GM21786 (cell line): ENCODE measurements at regions not wholly inside any gene's neighbourhood (a gene's known extent, or its start where the extent isn't known, plus 50 kb on each side); places are given as distances from the start of the nearest gene placed in this dataset.
A peak's percentile ranks its signal among the peaks of the same experiment; 100 is the strongest.
"Not testable (repeated sequence)": the region's sequence is repeated elsewhere in the genome, so short reads cannot be mapped to it uniquely, and the experiment has no call there.

Experiments
- ATAC-seq: cut with Tn5 transposase; IDR thresholded peaks from one replicate; pipeline ENCODE4 v1.9.1; 2021; ENCODE audit not compliant: unreplicated experiment

GRCh38 chr1:192476802-192477298 is 98.7 kb upstream of the RGS1 start:
- ATAC-seq = peak; percentile 60

GRCh38 chr1:192477630-192478029 is 97.9 kb upstream of the RGS1 start:
- peak; percentile 62 for ATAC-seq

GRCh38 chr1:192485692-192486436 is 89.7 kb upstream of the RGS1 start:
- no peak for ATAC-seq

GRCh38 chr1:192488058-192488457 is 87.5 kb upstream of the RGS1 start:
- ATAC-seq = no peak

GRCh38 chr1:192489047-192489446 is 86.5 kb upstream of the RGS1 start:
- ATAC-seq = no peak

- ATAC-seq = peak; percentile 95
Observed at GRCh38 chr1:192489748-192490147, 85.8 kb upstream of the RGS1 start.

- no peak for ATAC-seq
Observed at GRCh38 chr1:192491804-192492554, 83.6 kb upstream of the RGS1 start.

GRCh38 chr1:192493584-192493983 is 82.0 kb upstream of the RGS1 start:
- ATAC-seq = no peak

GRCh38 chr1:192496369-192497056 is 79.1 kb upstream of the RGS1 start:
- ATAC-seq = no peak

- no peak for ATAC-seq
Observed at GRCh38 chr1:192497214-192497794, 78.3 kb upstream of the RGS1 start.

GRCh38 chr1:192498092-192498491 is 77.5 kb upstream of the RGS1 start:
- not testable (repeated sequence) for ATAC-seq

- not testable (repeated sequence) for ATAC-seq
Observed at GRCh38 chr1:192499061-192499581, 76.5 kb upstream of the RGS1 start.

GRCh38 chr1:192500541-192500940 is 75.0 kb upstream of the RGS1 start:
- ATAC-seq = not testable (repeated sequence)

- ATAC-seq = peak; percentile 99
Observed at GRCh38 chr1:192506741-192507155, 68.8 kb upstream of the RGS1 start.

- peak; percentile 26 for ATAC-seq
Observed at GRCh38 chr1:192512426-192513162, 63.0 kb upstream of the RGS1 start.

- no peak for ATAC-seq
Observed at GRCh38 chr1:192513196-192513595, 62.4 kb upstream of the RGS1 start.

GRCh38 chr1:192513697-192514096 is 61.9 kb upstream of the RGS1 start:
- ATAC-seq = no peak

GRCh38 chr1:192516776-192517297 is 58.7 kb upstream of the RGS1 start:
- peak; percentile 96 for ATAC-seq

GRCh38 chr1:192517716-192518355 is 57.7 kb upstream of the RGS1 start:
- not testable (repeated sequence) for ATAC-seq
